SHP77 treated with DMSO at 0.1 percent for 48 hours (cell line): ENCODE measurements at regions not wholly inside any gene's neighbourhood (a gene's known extent, or its start where the extent isn't known, plus 50 kb on each side); places are given as distances from the start of the nearest gene placed in this dataset.

Experiments
- DNase-seq: peaks from one replicate; lab custom pipeline; 2025; lab: John Stamatoyannopoulos, UW

DNA sequence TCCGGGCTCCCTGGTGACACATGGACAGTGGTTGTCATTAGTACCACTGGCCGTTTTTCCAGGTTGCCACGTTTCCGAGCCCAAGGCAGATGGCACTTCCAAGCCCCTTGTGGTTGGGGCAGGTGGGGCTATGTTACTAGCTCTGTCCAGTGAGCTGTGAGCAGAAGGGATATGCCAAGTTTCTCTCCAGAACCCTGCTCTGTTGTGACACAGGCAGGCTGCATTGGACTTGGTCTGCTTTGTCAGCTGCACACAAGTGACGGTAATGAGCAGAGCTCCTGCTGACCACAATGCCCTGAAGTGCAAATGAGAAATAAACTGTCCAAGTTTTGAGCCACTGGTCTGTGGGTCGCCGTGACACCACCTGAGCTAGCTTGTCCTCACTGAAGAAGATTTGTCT, 118.8 kb downstream of the GYPC start:
- DNase-seq = no peak

GRCh38 chr2:126775300-126775985, 119.5 kb downstream of the GYPC start:
- DNase-seq = no peak

DNA sequence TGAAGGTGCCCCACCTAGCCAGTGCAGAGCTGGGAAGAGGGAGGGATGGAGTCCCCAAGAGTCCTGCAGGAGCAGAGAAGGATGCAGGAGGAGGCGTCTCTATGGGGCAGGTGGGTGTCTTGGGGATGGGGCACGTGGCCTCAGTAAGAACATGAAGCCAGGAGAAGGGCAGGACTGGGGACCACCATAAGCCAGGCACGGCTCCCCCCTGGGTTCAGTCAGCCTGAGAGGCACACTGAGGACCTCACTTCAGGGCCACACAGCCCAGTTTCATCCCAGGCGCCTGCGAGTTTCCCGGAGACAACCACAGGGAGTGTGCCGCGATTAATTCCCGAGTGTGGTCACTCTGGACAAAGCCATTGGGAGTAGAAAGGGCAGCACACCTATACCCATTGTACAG, 120.3 kb downstream of the GYPC start:
- no peak for DNase-seq

- peak; percentile 4 for DNase-seq
These were observed 121.0 kb downstream of the GYPC start for GRCh38 chr2:126776692-126777619.

DNA sequence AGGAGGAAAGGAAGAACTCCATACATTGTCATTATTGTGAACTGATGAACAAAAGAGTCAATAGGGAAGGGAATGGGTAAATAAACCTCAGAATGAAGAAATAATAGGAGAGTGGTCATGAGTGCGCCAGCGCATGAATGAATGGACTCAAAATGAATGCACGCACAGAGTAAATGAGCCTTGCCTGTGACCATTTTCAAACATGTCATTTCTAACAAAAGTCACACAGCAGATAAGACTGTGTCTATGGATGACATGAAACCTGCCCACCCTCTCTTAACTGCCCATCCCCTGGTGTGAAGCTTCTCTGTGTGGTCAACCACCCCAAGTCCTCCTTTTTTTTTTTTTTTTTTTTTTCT, 121.1 kb upstream of the TEX51 start:
- no peak for DNase-seq

- no peak for DNase-seq
These were observed 119.9 kb upstream of the TEX51 start for GRCh38 chr2:126778561-126779501.

GRCh38 chr2:126781206-126781605, 117.5 kb upstream of the TEX51 start:
- DNase-seq = no peak

- no peak for DNase-seq
These were observed 116.9 kb upstream of the TEX51 start for GRCh38 chr2:126781806-126782205.

DNA sequence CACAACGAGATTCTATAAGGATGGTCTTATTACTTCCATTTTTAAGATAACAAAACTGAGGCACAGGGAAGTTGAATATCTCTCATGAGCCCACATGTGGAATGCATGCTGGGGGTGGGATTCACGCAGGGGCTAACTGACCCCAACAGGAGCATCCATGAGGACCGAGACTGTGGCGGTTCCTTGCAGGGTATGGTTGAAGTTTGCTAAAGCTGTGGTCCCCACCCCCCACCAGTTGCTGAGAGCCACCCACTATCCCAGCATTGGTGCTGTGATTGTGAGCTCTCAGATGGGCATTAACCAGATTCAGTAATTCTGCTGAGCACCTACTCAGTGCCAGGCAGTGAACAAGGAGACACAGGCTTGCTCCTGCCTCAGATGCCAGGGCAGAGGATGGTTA, 116.0 kb upstream of the TEX51 start:
- DNase-seq = no peak

DNA sequence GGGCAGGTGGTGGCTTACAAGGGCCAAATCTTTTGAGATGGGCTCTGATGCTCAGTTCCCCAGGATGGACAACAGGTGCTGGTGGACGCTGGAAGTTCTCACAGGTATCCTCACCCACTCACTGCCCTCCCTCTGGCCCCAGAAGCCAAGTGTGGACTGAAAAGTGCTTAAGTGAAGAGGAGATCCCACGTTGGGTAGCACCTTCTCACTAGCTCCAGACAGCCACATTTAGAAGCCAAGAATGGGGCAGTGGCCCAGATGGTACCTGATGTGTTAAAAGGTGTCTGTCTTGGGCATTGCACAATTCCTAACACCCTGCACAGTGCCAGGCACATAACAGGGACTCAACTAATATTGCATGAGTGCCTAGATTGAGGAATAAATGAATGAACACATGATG, 115.3 kb upstream of the TEX51 start:
- no peak for DNase-seq

GRCh38 chr2:126784045-126784444, 114.6 kb upstream of the TEX51 start:
- DNase-seq = no peak

DNA sequence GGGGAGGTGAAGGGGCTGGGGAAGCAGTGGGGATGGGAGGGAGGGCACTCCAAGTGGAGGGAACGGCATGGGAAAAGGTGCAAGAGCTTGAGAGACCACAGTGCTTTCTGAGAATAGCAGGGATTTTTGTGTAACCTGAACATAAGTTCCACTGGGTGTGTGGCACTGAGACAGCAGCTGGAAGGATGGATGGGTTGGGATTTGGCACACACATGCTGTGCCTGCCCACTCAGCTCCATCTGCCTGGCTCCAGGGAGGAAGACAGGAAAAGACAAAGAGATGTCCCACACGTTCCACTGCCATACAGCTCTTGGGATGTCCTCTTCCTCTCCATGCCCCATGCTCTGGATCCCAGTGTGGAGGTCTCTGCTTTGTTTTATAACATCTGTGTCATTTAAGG, 114.1 kb upstream of the TEX51 start:
- DNase-seq = no peak

GRCh38 chr2:126785236-126785635, 113.5 kb upstream of the TEX51 start:
- DNase-seq = no peak

DNA sequence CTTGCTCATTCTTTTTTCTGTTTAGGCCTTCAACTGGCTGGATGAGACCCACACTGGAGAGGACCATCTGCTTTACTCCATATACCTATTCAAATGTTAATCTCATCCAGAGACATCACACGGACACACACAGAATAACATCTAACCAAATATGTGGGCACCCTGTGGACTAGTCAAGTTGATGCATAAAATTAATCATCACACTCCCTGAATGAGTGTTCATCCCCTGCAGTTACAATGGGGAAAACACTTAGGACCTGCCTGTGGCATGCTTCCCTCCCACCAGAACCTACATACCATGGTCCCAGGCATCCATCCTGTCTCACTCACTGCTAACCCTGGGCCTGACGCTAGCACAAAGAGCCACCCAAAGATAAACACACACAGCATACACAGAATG, 112.8 kb upstream of the TEX51 start:
- DNase-seq = no peak

DNA sequence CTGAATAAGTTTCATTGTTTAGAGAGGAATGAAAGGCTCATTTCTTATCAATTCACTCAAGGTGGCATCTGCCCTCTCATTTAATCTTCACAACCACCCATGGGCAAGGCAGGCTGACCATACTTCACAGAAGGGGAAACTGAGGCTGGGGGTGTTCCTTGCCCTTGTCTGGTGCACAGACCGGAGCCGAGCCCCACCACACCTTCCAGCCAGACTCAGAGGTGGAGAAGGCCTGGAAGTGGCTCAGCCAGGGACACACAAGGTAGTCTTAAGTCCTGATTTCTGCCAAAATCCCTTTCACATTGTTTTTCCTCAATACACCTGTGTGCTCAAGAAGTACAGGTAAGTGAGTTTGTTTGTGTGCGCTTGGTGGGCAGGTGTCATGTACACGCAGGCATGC, 111.9 kb upstream of the TEX51 start:
- no peak for DNase-seq

DNA sequence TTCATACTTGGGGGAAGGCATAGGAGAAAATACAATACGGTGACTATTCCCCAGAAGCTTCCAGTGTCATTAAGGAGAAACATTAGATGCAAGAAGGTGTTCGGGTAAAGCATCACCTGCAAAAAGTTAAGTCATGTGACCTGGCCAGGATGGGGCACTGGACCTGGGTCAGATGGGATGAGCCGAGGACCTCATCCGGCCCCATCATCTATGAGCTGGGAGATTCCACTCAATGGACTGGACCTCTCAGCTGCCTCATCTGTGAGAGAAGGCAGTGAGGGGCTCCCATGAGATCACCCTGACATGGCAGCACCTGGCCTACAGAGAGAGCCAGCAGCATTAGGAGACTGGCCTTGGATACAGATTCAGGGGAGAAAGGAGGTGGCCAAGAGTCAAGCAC, 111.4 kb upstream of the TEX51 start:
- no peak for DNase-seq

GRCh38 chr2:126788113-126788512, 110.6 kb upstream of the TEX51 start:
- no peak for DNase-seq

DNA sequence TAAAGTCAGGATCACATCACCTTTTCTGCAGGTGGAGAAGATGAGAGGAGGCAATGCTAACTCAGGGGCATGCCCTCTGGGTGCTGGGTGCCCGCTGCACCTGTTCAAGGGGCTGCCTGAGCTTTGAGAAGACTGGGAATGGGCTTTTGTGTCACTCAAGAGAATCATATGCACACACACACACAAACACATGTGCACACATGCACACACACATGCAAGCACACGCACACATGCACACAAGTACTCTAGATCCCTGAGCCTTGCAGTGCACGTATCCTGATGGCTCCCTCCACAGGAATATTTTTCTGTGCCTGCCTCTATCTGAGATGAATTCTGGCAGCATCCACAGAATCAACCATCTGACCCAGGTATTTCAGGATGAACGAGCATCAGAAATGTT, 110.0 kb upstream of the TEX51 start:
- DNase-seq = no peak

GRCh38 chr2:126790987-126791780, 107.5 kb upstream of the TEX51 start:
- DNase-seq = no peak

- DNase-seq = no peak
These were observed 106.5 kb upstream of the TEX51 start for GRCh38 chr2:126792186-126792585.

DNA sequence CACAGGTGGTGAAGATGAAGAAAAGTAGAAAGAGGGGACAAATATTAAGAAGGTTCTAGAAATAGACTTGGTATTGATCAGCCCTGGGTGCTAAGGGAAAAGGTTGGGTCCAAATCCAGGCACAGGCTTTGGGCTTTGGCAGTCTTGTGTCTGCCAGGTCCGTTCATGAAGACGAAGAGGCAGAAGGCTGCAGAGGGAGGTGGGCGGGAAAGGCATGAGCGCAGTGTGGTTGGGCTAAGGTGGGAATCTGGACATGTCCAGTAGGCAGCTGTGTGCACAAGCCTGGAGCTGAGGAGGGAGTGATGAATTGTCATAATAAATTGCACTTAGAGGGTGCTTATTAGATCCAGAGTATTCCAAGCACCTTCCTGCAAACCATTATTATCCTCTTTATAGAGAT, 105.7 kb upstream of the TEX51 start:
- no peak for DNase-seq
